Stimulated activated CD4-positive, alpha-beta T cell treated with anti-CD3 and anti-CD28 coated beads, Interleukin-1b, Interleukin-23, amount 100 ng/mL, for 4 hours (primary cell): ENCODE measurements at regions not wholly inside any gene's neighbourhood (a gene's known extent, or its start where the extent isn't known, plus 50 kb on each side); places are given as distances from the start of the nearest gene placed in this dataset.
"Not testable (repeated sequence)": the region's sequence is repeated elsewhere in the genome, so short reads cannot be mapped to it uniquely, and the experiment has no call there.

Experiments
- DNase-seq, 2 donors: peaks; one replicate each; pipeline ENCODE4 v3.0.0-alpha.2; 2020; ENCODE audit warnings: low read depth in 2 of 2

GRCh38 chr7:113783403-113783802 is 135.4 kb downstream of the PPP1R3A start:
- no peak for DNase-seq

- no peak for DNase-seq
Measured at GRCh38 chr7:113775804-113776203, 143.0 kb downstream of the PPP1R3A start.

- no peak for DNase-seq
Measured at GRCh38 chr7:113775401-113775800, 143.4 kb downstream of the PPP1R3A start.

- DNase-seq: no peak
Measured at GRCh38 chr7:113774182-113774807, 144.5 kb downstream of the PPP1R3A start.

- no peak for DNase-seq
Measured at GRCh38 chr7:113770146-113770738, 148.6 kb downstream of the PPP1R3A start.

GRCh38 chr7:113768387-113768786 is 150.4 kb downstream of the PPP1R3A start:
- no peak for DNase-seq

- DNase-seq: no peak
Measured at GRCh38 chr7:113764401-113765035, 154.3 kb downstream of the PPP1R3A start.

- no peak for DNase-seq
Measured at GRCh38 chr7:113763226-113763625, 155.6 kb downstream of the PPP1R3A start.

- no peak for DNase-seq
Measured at GRCh38 chr7:113756250-113756649, 162.6 kb downstream of the PPP1R3A start.

GRCh38 chr7:113752689-113753088 is 166.1 kb downstream of the PPP1R3A start:
- no peak for DNase-seq

GRCh38 chr7:113752289-113752688 is 166.5 kb downstream of the PPP1R3A start:
- no peak for DNase-seq

GRCh38 chr7:113751547-113751946 is 167.3 kb downstream of the PPP1R3A start:
- DNase-seq: no peak

- DNase-seq: not testable (repeated sequence)
Measured at GRCh38 chr7:113748385-113748784, 170.4 kb downstream of the PPP1R3A start.

- DNase-seq: not testable (repeated sequence)
Measured at GRCh38 chr7:113742946-113743431, 175.8 kb downstream of the PPP1R3A start.

GRCh38 chr7:113742377-113742776 is 176.4 kb downstream of the PPP1R3A start:
- no peak for DNase-seq

- DNase-seq: no peak
Measured at GRCh38 chr7:113731571-113731970, 187.2 kb downstream of the PPP1R3A start.

GRCh38 chr7:113730309-113730955 is 188.4 kb downstream of the PPP1R3A start:
- DNase-seq: no peak

- DNase-seq: no peak
Measured at GRCh38 chr7:113727486-113727885, 191.3 kb downstream of the PPP1R3A start.

- no peak for DNase-seq
Measured at GRCh38 chr7:113722006-113722405, 196.8 kb downstream of the PPP1R3A start.

GRCh38 chr7:113717739-113718138 is 201.1 kb downstream of the PPP1R3A start:
- no peak for DNase-seq

- DNase-seq: no peak
Measured at GRCh38 chr7:113715981-113716856, 202.6 kb downstream of the PPP1R3A start.

- no peak for DNase-seq
Measured at GRCh38 chr7:113715262-113715661, 203.5 kb downstream of the PPP1R3A start.
